KMS-11 (cell line): ENCODE measurements at regions not wholly inside any gene's neighbourhood (a gene's known extent, or its start where the extent isn't known, plus 50 kb on each side); places are given as distances from the start of the nearest gene placed in this dataset.
"Not testable (repeated sequence)": the region's sequence is repeated elsewhere in the genome, so short reads cannot be mapped to it uniquely, and the experiment has no call there.

Experiments used
- H2AFZ ChIP-seq: fragments of 200-600 bp; sonication (generic); 2 replicates; pipeline ENCODE4 v1.6.1; 2016; ENCODE audit warnings: antibody characterized with exemption, mixed run types, low read depth
- H3K27ac ChIP-seq: fragments of 200-600 bp; sonication (generic); 2 replicates; pipeline ENCODE4 v1.6.1; 2016; ENCODE audit warnings: mild to moderate bottlenecking, mixed run types
- H3K27me3 ChIP-seq: fragments of 200-600 bp; sonication (generic); 2 replicates; pipeline ENCODE4 v1.6.1; 2017; ENCODE audit warnings: mild to moderate bottlenecking, low read depth, mixed run types, moderate library complexity; ENCODE audit not compliant: insufficient read depth
- H3K36me3 ChIP-seq: fragments of 200-600 bp; sonication (generic); 2 replicates; pipeline ENCODE4 v1.6.1; 2017; ENCODE audit warnings: mild to moderate bottlenecking, mixed run types; ENCODE audit not compliant: insufficient read depth
- H3K4me1 ChIP-seq: fragments of 200-600 bp; sonication (generic); 2 replicates; pipeline ENCODE4 v1.6.1; 2016; ENCODE audit warnings: mild to moderate bottlenecking, low read depth, mixed run types; ENCODE audit not compliant: poor library complexity, severe bottlenecking
- H3K4me2 ChIP-seq: fragments of 200-600 bp; sonication (generic); 2 replicates; pipeline ENCODE4 v1.7.0; 2016; ENCODE audit warnings: mild to moderate bottlenecking, mixed run types
- H3K4me3 ChIP-seq: fragments of 200-600 bp; sonication (generic); IDR thresholded peaks from 2 replicates; pipeline ENCODE4 v1.6.1; 2017; ENCODE audit warnings: low read depth, low read length, mixed read lengths; ENCODE audit not compliant: insufficient read depth
- H3K79me2 ChIP-seq: fragments of 200-600 bp; sonication (generic); 2 replicates; pipeline ENCODE4 v1.6.1; 2016; ENCODE audit warnings: low read depth, mixed run types; ENCODE audit not compliant: insufficient read depth
- H3K9ac ChIP-seq: fragments of 200-600 bp; sonication (generic); 2 replicates; pipeline ENCODE4 v1.6.1; 2016; ENCODE audit warnings: mild to moderate bottlenecking, mixed run types
- H4K20me1 ChIP-seq: fragments of 200-600 bp; sonication (generic); 2 replicates; pipeline ENCODE4 v1.6.1; 2016; ENCODE audit warnings: mild to moderate bottlenecking, mixed run types; ENCODE audit not compliant: insufficient read depth

- not testable (repeated sequence) for H3K27me3 ChIP-seq, H3K4me1 ChIP-seq, H3K36me3 ChIP-seq, H3K4me3 ChIP-seq, H3K9ac ChIP-seq, H3K27ac ChIP-seq, H4K20me1 ChIP-seq, H2AFZ ChIP-seq, H3K4me2 ChIP-seq
- peaks cover 96% of the 10 kb centered on the region for H3K79me2 ChIP-seq
These were observed 58.2 kb upstream of the SPN start for GRCh38 chr16:29604631-29605549.

DNA sequence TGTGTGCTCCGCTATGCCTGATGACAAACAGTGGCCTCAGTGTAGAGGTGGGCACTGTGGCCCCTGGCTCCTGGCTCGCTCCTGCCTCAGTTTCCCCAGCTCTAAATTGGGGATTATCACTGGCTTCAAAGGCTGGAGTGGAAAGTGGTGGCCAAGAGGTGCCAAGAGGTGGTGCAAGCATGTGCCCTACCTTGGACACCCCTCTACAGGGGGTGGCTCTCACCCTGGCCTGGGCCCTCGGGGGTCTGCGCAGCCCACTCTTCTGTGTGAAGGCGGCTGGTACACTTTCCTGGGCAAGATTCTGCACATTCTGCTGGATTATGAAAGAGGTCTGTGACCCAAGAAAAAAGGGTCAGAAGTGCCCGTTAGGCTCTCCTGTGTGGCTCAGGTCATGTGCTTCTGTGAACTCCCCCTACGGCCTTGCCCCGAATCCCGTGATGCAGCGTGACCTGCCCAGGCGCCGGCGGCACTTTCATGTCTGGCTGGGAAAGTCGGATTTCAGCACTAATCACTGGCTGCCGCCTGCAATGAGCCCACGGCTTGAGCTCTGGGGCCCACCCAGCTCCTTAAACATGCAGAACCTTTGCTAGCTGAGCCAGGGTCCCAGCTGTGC, 57.3 kb upstream of the SPN start:
- not testable (repeated sequence) for H3K27ac ChIP-seq, H2AFZ ChIP-seq, H3K27me3 ChIP-seq, H3K4me3 ChIP-seq, H3K4me2 ChIP-seq, H3K9ac ChIP-seq, H3K36me3 ChIP-seq
- Histone ChIP-seq H3K79me2 (peaks cover 96% of the 10 kb centered on the region), H4K20me1 (peaks cover 13% of the 10 kb centered on the region), H3K4me1 (peaks cover 13% of the 10 kb centered on the region)

- not testable (repeated sequence) for H3K4me2 ChIP-seq, H2AFZ ChIP-seq, H3K4me3 ChIP-seq, H3K36me3 ChIP-seq, H3K9ac ChIP-seq, H3K27me3 ChIP-seq, H3K27ac ChIP-seq
- peaks cover 13% of the 10 kb centered on the region for H4K20me1 ChIP-seq
- H3K4me1 ChIP-seq = peaks cover 13% of the 10 kb centered on the region
- peaks cover 93% of the 10 kb centered on the region for H3K79me2 ChIP-seq
These were observed 56.2 kb upstream of the SPN start for GRCh38 chr16:29606669-29607427.

GRCh38 chr16:29607428-29607823, 55.6 kb upstream of the SPN start:
- not testable (repeated sequence) for H3K27ac ChIP-seq, H3K9ac ChIP-seq, H3K4me3 ChIP-seq, H3K27me3 ChIP-seq, H2AFZ ChIP-seq, H3K36me3 ChIP-seq, H3K4me2 ChIP-seq
- Histone ChIP-seq H3K4me1 (peaks cover 12% of the 10 kb centered on the region), H3K79me2 (peaks cover 93% of the 10 kb centered on the region), H4K20me1 (peaks cover 11% of the 10 kb centered on the region)

GRCh38 chr16:29612381-29613306, 50.4 kb upstream of the SPN start:
- peak overlapping the region; percentile 72 for H3K27ac ChIP-seq
- H3K27me3 ChIP-seq, H3K4me3 ChIP-seq, H3K4me1 ChIP-seq, H3K36me3 ChIP-seq, H4K20me1 ChIP-seq: not testable (repeated sequence)
- H2AFZ ChIP-seq = peak overlapping the region; percentile 66; the same call in 1 of the 2 replicates
- peak overlapping the region; percentile 87 for H3K9ac ChIP-seq
- H3K79me2 ChIP-seq = peaks cover 53% of the 10 kb centered on the region
- H3K4me2 ChIP-seq = peak overlapping the region; percentile 94; the same call in 1 of the 2 replicates
